PFSK-1 (cell line): ENCODE measurements at regions not wholly inside any gene's neighbourhood (a gene's known extent, or its start where the extent isn't known, plus 50 kb on each side); places are given as distances from the start of the nearest gene placed in this dataset.

Experiments
- POLR2AphosphoS5 ChIP-seq: IDR thresholded peaks from 2 replicates; pipeline ENCODE4 v1.6.1; 2012; ENCODE audit warnings: low read depth, mild to moderate bottlenecking, control low read depth, low read length, moderate library complexity
- TF ChIP-seq, protein P1 (sequence below), 2 experiments: IDR thresholded peaks; 2 replicates each; pipeline versions ENCODE4 v1.6.1 to v1.8.0; 2011 to 2012; ENCODE audit warnings: low read depth in 2 of 2, low read length in 2 of 2, control low read depth in 1 of 2, inconsistent platforms in 1 of 2, mild to moderate bottlenecking in 1 of 2, moderate library complexity in 1 of 2; ENCODE audit not compliant: insufficient read depth in 1 of 2

DNA sequence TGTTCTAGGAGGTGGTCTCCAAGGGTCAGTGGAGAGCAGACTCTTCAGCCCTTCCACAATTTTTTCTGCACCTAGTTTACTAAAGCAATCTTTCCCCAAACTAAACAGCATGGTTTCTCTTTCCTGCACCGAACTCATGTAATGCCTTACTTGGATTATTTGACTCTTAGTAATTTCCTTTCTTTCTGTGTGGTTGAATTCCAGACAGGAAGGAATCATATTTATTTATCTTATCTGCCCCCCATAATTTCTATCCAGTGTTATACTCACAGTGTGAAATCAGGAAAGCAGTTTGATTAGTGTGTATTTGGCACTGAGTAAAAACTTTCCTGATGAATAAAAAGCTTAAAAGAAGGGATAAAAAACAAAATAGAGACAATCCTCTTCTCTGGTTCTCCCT, 140.3 kb upstream of the STMND1 start:
- TF ChIP-seq POLR2AphosphoS5: no peak
- TF ChIP-seq, protein P1, sequence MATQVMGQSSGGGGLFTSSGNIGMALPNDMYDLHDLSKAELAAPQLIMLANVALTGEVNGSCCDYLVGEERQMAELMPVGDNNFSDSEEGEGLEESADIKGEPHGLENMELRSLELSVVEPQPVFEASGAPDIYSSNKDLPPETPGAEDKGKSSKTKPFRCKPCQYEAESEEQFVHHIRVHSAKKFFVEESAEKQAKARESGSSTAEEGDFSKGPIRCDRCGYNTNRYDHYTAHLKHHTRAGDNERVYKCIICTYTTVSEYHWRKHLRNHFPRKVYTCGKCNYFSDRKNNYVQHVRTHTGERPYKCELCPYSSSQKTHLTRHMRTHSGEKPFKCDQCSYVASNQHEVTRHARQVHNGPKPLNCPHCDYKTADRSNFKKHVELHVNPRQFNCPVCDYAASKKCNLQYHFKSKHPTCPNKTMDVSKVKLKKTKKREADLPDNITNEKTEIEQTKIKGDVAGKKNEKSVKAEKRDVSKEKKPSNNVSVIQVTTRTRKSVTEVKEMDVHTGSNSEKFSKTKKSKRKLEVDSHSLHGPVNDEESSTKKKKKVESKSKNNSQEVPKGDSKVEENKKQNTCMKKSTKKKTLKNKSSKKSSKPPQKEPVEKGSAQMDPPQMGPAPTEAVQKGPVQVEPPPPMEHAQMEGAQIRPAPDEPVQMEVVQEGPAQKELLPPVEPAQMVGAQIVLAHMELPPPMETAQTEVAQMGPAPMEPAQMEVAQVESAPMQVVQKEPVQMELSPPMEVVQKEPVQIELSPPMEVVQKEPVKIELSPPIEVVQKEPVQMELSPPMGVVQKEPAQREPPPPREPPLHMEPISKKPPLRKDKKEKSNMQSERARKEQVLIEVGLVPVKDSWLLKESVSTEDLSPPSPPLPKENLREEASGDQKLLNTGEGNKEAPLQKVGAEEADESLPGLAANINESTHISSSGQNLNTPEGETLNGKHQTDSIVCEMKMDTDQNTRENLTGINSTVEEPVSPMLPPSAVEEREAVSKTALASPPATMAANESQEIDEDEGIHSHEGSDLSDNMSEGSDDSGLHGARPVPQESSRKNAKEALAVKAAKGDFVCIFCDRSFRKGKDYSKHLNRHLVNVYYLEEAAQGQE (IDR thresholded peaks at IDR 0.05; ENCODE audit: insufficient read depth in 1 of 2, low read depth in 2 of 2, low read length in 2 of 2): no peak
